GM11168 (cell line): ENCODE measurements at regions not wholly inside any gene's neighbourhood (a gene's known extent, or its start where the extent isn't known, plus 50 kb on each side); places are given as distances from the start of the nearest gene placed in this dataset.
"Not testable (repeated sequence)": the region's sequence is repeated elsewhere in the genome, so short reads cannot be mapped to it uniquely, and the experiment has no call there.

Experiments used
- in situ Hi-C: fragments of 300-500 bp; cut with MboI; formaldehyde crosslinking; loops from one replicate; pipeline ENCODE4 v1.12.0; 2022; ENCODE audit warnings: low sequenced_read_pairs; ENCODE audit not compliant: unreplicated experiment

DNA sequence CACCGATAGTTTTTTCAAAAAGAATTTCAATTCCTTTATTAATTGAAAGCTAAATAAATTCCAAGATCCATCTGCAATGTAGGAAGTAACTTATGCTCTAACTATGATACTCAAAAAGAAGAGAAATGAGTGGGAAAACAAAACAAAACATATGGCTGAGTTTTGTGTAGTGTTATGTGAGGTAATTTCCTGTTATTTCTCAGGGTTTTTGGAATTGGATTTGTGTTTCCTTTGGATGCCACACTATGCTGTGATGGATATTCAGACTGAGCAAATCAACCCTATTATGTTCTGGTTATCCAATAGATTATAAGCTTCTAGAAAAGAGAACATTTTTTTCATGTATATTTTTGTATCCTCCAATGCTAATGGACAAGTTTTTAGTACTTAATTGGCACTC, 73.4 kb upstream of the RAPGEF2 start:
- in situ Hi-C loops: no loop called here

DNA sequence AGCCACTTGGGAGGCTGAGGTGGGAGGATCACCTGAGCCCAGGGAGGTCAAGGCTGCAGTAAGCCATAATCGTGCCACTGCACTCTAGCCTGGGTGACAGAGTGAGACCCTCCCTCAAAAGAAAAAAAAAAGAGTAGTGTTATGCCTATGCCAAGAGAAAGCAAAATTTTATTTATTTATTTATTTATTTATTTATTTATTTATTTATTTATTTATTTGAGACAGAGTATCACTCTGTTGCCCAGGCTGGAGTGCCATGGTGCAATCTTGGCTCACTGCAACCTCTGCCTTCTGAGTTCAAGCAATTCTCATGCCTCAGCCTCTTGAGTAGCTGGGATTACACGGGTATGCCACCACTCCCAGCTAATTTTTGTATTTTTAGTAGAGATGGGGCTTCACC, 72.6 kb upstream of the RAPGEF2 start:
- in situ Hi-C loops: not testable (repeated sequence)

DNA sequence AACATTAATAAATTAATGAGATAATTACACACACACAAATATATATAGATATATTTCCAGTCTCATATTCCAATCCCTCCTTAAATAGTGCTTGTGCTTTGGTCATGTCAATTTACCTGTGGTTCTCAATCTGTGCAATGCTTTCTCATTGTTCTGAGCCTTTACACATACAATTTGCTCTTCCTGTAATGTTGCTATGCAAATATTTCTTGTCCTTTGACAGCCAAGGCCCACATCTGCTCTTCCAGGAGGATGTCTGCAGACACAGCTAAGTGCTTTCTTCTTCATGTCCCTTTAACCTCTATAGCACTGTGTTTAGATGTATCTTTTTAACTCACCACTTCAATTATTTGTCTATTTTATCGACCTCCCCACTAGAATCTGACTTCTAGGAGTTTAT, 67.3 kb upstream of the RAPGEF2 start:
- in situ Hi-C loops: no loop called here

GRCh38 chr4:159038536-159038935, 64.3 kb upstream of the RAPGEF2 start:
- in situ Hi-C loops: no loop called here

DNA sequence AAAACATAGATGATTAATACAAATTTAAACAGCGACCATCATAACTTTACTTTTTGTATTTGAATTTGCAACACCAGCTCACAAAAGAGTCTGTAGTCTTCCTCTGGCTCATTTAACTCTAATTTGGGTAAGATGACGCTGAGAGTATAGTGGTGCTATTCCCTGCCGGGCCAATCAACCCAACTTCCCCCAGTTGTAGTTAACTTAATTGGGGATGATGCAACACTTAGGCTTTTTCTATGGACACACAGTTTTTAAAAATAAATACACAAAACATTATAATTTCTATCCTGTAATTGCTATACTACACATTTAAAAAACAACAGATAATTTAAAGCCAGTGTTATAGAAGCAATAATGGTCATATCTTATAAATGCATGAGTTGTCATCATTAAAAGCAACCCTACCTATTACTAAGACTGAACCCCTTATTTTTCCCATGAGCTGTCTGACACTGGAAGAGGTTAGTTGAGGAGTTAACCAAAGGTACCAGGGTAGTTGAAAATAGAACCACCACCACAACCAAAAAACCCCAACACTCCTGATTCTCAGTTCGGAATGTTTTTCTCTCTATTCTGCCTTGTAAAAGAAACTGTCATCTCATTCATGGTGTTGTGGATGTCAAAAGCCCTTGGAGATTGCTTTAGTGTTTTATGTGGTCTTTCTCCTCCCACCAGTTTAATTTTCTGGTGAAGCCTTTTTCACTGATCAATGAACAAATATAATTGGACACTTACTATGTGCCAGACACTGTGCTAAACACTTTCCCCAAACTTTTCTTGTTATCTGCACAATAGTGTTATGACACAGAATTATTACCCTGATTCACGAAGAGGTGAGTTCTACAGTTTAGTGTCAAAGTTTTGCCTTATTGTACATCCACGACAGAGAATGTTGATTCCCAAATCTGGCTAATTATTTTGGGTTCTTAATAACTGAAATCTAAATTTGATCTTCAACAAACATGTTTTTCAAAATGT, 61.5 kb upstream of the RAPGEF2 start:
- in situ Hi-C loops: no loop called here

DNA sequence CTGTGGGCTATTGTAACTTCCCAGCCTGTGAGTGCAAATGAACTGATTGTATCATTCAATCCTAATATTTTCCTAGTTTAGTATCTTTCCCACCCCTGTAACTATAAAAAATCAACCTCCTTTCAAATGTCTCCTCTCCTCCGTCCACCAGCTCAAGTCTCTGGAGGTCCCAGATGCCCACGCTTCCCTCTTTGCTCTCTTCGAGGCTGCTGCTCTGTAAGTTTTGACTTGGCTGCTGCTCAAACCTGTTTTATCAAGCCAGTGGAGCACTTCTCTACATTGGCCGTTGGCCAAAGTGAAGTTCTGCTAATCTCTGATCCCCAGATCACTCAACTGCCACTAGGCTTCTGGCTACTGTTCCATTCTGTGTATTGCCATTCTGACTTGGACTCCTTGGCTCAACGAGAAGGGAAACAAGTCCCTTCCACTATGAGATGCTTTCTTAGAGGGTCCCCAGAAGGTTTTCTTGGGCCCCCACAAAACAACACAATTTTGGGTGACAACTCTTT, 60.7 kb upstream of the RAPGEF2 start:
- in situ Hi-C loops: no loop called here

DNA sequence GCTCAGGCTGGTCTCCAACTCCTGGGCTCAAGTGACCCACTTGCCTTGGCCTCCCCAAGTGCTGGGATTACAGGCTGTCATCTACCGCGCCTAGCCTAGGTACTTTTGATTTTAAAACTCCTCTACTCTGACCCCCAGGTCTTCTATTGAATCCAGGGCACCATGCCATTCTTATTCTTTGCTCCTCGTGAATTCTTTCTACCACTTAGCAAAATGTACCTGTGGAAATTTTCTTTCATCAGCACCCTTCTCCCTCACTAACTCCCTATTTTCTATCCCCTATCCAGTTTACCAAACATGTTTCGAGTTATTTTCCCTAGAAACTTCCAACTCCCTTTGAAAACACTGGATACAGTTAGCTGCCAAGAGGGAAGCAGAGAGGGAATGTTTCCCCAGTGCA, 60.0 kb upstream of the RAPGEF2 start:
- in situ Hi-C loops: no loop called here

DNA sequence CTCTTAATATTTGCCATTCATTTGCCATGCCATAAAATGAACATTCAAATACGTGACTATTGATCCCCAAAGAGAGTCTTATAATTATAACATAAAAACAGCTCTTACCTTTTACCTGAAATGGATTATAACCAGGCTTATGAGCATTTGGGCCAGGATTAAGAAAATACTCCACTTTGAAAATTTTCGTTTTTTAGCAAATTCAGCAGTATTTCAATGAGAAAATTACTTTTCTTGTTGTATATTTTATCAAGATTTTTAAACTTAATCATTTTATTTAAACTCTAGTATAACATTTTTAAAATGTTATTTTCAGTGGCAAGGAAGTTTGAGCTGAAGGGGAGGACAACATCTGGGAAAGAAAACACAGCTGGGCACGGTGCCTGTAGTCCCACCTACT, 59.0 kb upstream of the RAPGEF2 start:
- in situ Hi-C loops: no loop called here

- in situ Hi-C loops: no loop called here
Measured at GRCh38 chr4:159045321-159045720, 57.6 kb upstream of the RAPGEF2 start.

DNA sequence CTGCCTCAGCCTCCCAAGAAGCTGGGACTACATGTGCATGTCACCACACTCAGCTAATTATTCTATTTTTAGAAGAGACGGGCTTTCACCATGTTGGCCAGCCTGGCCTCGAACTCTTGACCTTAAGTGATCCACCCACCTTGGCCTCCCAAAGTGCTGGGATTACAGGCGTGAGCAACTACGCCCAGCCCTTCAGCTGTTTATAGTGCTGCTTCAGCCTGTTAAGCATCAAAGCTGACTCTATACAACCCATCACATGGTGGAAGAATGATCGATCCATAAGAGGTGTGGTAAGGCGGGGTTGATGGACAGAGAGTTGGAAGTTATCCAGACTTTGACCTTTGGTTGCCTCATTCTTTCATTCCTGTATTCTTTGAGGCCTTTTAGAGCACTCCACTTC, 56.2 kb upstream of the RAPGEF2 start:
- in situ Hi-C loops: no loop called here

GRCh38 chr4:159047478-159048165, 55.3 kb upstream of the RAPGEF2 start:
- in situ Hi-C loops: no loop called here

DNA sequence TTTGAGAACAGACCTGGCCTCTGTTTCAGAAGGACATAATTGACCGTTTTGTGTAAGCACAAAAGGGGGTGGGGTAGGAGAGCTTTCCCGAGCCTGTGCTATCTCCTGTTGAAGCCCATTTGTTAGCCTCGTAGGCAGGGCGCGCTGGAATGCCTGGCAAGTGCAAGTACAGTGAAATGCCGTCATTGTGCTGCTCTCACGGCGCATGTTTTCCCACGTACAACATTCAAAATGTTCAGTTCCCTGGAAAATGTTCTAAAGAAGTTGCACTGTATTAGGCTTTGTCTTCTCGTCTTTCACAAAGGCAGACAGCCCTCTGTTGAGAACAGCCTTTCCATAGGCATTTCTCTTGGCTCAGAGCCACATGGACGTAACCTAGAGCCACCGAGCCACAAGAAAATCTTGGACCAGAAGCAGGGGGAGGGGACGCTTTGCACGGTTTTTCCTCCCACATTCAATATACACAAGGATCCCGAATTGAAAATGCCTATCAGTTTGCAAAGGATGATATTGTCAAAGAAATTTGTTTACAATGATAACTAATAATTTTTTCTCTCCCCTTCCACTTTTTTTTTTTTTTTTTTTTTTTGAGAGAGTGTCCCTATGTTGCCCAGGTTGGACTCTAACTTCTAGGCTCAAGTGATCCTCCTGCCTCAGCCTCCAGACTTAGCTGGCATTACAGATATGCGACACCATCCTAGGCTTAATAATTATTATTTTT, 54.6 kb upstream of the RAPGEF2 start:
- in situ Hi-C loops: no loop called here

DNA sequence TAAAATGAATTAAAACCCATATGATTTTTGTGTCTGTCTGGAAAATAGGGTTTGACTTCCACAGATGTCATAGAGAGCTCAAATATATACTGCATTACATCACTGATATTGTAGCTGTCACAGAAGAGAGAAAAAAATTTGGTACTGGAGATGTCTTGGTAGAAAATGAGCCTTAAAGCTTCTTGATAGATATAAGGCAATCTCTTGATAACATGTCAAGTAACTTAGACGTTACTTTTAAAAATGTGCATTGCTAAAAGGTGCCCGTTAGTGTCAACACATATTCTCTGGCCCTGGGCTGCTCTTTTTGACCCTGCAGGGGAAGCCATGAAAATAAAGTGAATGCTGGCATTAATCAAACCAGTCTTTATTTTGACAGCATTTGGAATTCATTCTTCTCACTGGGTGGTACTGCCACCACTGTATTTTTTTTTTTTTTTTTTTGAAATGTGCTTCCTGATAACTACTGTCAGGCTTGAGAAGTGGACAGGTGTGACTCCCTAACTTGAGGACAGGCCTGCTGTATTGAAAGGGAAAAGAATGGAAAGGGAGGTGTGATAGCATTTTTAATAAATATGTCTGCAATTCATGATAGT, 53.0 kb upstream of the RAPGEF2 start:
- in situ Hi-C loops: no loop called here

- in situ Hi-C loops: no loop called here
Measured at GRCh38 chr4:159051245-159052071, 51.4 kb upstream of the RAPGEF2 start.

DNA sequence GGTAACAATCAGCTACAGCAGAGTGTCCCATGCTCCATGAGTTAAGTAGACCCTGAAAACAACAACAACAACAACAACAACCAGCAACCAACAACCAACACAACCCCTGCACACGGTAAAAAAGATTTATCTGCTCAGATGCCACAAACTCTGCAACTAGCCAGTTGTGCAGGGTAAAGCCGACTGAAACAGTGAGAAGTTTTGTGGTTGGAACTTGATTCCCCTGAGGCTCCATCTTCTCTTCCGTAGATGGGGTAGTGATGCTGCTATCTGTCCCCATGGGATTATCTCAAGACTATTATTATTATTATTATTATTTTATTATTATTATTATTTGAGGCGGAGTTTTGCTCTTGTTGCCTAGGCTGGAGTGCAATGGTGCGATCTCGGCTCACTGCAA, 50.6 kb upstream of the RAPGEF2 start:
- in situ Hi-C loops: no loop called here
